HCT116 (cell line): ENCODE measurements at regions not wholly inside any gene's neighbourhood (a gene's known extent, or its start where the extent isn't known, plus 50 kb on each side); places are given as distances from the start of the nearest gene placed in this dataset.

Experiments
- ATAC-seq: fragments of 200-7000 bp; cut with Tn5 transposase; 2 replicates; pipeline ENCODE4 v1.9.1; 2020; ENCODE audit warnings: mild to moderate bottlenecking, moderate library complexity
- BruUV-seq: library from RNA; stranded (reverse); fragments of 400-500 nt; replicated peaks from 2 replicates; lab custom pipeline; 2021; lab: Mats Ljungman, UMichigan
- CTCF ChIA-PET: fragments of 300-600 bp; sonication (Branson Sonifier 250); formaldehyde crosslinking; loops from one replicate; lab custom pipeline; 2021; ENCODE audit warnings: antibody characterized with exemption; lab: Charles Lee
- POLR2A ChIA-PET: fragments of 300-600, 350-600 bp; sonication (Branson Sonifier 250); formaldehyde crosslinking; loops from one replicate; lab custom pipeline; 2021; ENCODE audit warnings: antibody characterized with exemption; lab: Charles Lee
- RAD21 ChIA-PET, 2 experiments: fragments of 300-600 bp; sonication (Branson Sonifier 250); formaldehyde crosslinking; loops; one replicate each; lab custom pipeline; 2023; ENCODE audit warnings: low total read pairs in 2 of 2; ENCODE audit not compliant: uncharacterized antibody in 2 of 2, unreplicated experiment in 2 of 2, low non-redundant PET in 1 of 2; lab: Charles Lee
- DNase-seq: peaks from one replicate; pipeline ENCODE4 v3.0.0-alpha.2; 2010; ENCODE audit warnings: low read depth, low spot score
- H2AFZ ChIP-seq: fragments of 200-600 bp; shearing (Covaris generic), sonication (generic); 2 replicates; pipeline ENCODE4 v1.6.1; 2017; ENCODE audit warnings: low read depth, mixed run types, mixed read lengths, antibody characterized with exemption, low read length; ENCODE audit not compliant: poor library complexity, severe bottlenecking
- H3K27ac ChIP-seq: 2 replicates; pipeline ENCODE4 v1.5.1; 2012; ENCODE audit warnings: low read depth, low read length
- H3K27me3 ChIP-seq: fragments of 200-600 bp; sonication (generic); 2 replicates; pipeline ENCODE4 v1.6.1; 2016; ENCODE audit warnings: mixed run types, low read length, mixed read lengths; ENCODE audit not compliant: insufficient read depth
- H3K36me3 ChIP-seq, 2 experiments: fragments of 200-500 bp in 1 of 2; fragments of 200-600 bp in 1 of 2; sonication (Bioruptor generic) in 1 of 2; sonication (generic) in 1 of 2; 2 replicates each; pipeline versions ENCODE4 v1.5.1 to v1.6.1; 2014 to 2016; ENCODE audit warnings: low read length in 2 of 2, inconsistent platforms in 1 of 2, mixed read lengths in 1 of 2, mixed run types in 1 of 2; ENCODE audit not compliant: insufficient read depth in 2 of 2, control insufficient read depth in 1 of 2
- H3K4me1 ChIP-seq, 2 experiments: fragments of 200-600 bp in 1 of 2; sonication (generic) in 1 of 2; 2 replicates each; pipeline versions ENCODE4 v1.5.1 to v1.6.1; 2012 to 2017; ENCODE audit warnings: low read length in 2 of 2, inconsistent platforms in 1 of 2, mild to moderate bottlenecking in 1 of 2, mixed read lengths in 1 of 2, mixed run types in 1 of 2, moderate library complexity in 1 of 2; ENCODE audit not compliant: insufficient read depth in 2 of 2, control insufficient read depth in 1 of 2
- H3K4me2 ChIP-seq: fragments of 200-600 bp; sonication (generic); 2 replicates; pipeline ENCODE4 v1.6.1; 2017; ENCODE audit warnings: mixed run types, low read length, mixed read lengths
- H3K4me3 ChIP-seq, 2 experiments: fragments of 200-600 bp in 1 of 2; sonication (generic) in 1 of 2; replicated peaks in 1 of 2; 2 replicates each; pipeline ENCODE4 v1.5.1; 2011 to 2016; ENCODE audit warnings: low read length in 2 of 2, control low read depth in 1 of 2, low read depth in 1 of 2, mild to moderate bottlenecking in 1 of 2, mixed read lengths in 1 of 2, mixed run types in 1 of 2
- H3K79me2 ChIP-seq: fragments of 200-600 bp; sonication (generic); 2 replicates; pipeline ENCODE4 v1.6.1; 2017; ENCODE audit warnings: mild to moderate bottlenecking, mixed run types, low read length, moderate library complexity, mixed read lengths; ENCODE audit not compliant: insufficient read depth
- H3K9ac ChIP-seq: fragments of 200-600 bp; sonication (generic); 2 replicates; pipeline ENCODE4 v1.6.1; 2016; ENCODE audit warnings: low read length, mixed read lengths
- H3K9me2 ChIP-seq: fragments of 200-600 bp; sonication (generic), shearing (Covaris generic); 2 replicates; pipeline ENCODE4 v1.6.1; 2017; ENCODE audit warnings: mixed run types, mild to moderate bottlenecking, moderate library complexity; ENCODE audit not compliant: insufficient read depth
- H3K9me3 ChIP-seq, 2 experiments: fragments of 200-500 bp in 1 of 2; fragments of 200-600 bp in 1 of 2; sonication (Bioruptor generic) in 1 of 2; sonication (generic) in 1 of 2; 2 replicates each; pipeline ENCODE4 v1.6.1; 2014 to 2017; ENCODE audit warnings: low read length in 2 of 2, mixed read lengths in 2 of 2, inconsistent platforms in 1 of 2, low read depth in 1 of 2, mild to moderate bottlenecking in 1 of 2, mixed run types in 1 of 2, moderate library complexity in 1 of 2; ENCODE audit not compliant: control insufficient read depth in 1 of 2, insufficient read depth in 1 of 2
- H4K20me1 ChIP-seq: fragments of 200-600 bp; sonication (generic), shearing (Covaris generic); 2 replicates; pipeline ENCODE4 v1.6.1; 2017; ENCODE audit warnings: mixed run types, mild to moderate bottlenecking, moderate library complexity; ENCODE audit not compliant: insufficient read depth
- ATF3 ChIP-seq: IDR thresholded peaks from 2 replicates; pipeline ENCODE4 v1.6.1; 2012
- CBX3 ChIP-seq: IDR thresholded peaks from 2 replicates; pipeline ENCODE4 v1.6.1; 2012; ENCODE audit warnings: low read depth
- ELF1 ChIP-seq: IDR thresholded peaks from 2 replicates; pipeline ENCODE4 v1.6.1; 2012; ENCODE audit warnings: low read depth, borderline replicate concordance
- EZH2 ChIP-seq: fragments of 200-600 bp; sonication (generic); IDR thresholded peaks from 2 replicates; pipeline ENCODE4 v1.6.1; 2017; ENCODE audit warnings: antibody characterized with exemption, mixed run types
- POLR2A ChIP-seq: IDR thresholded peaks from 2 replicates; pipeline ENCODE4 v1.7.0; 2011; ENCODE audit warnings: borderline replicate concordance; ENCODE audit not compliant: insufficient read depth, insufficient read length; ENCODE audit errors: extremely low read depth
- SP1 ChIP-seq: IDR thresholded peaks from 2 replicates; pipeline ENCODE4 v1.6.1; 2012; ENCODE audit warnings: low read depth
- TCF7L2 ChIP-seq: IDR thresholded peaks from 2 replicates; pipeline ENCODE4 v1.7.0; 2011; ENCODE audit warnings: borderline replicate concordance, inconsistent platforms; ENCODE audit not compliant: insufficient read depth, insufficient read length; ENCODE audit errors: extremely low read depth
- intact Hi-C: fragments of 100-400 bp; cut with micrococcal nuclease; formaldehyde crosslinking; loops from 2 replicates; pipeline ENCODE4 v1.10.0; 2022

GRCh38 chrX:4994855-4995254 lies 1233.8 kb downstream of the NLGN4X start:
- no peak for DNase-seq
- intact Hi-C loops = no loop called here
- POLR2A ChIA-PET = no interaction called here
- Histone ChIP-seq H3K79me2 (no peaks in the 10 kb centered on the region), H4K20me1 (no peaks in the 10 kb centered on the region), H3K27ac (no peak overlapping the region), H3K4me3 (no peak overlapping the region), H3K27me3 (no peaks in the 10 kb centered on the region), H3K9me3 (no peaks in the 10 kb centered on the region), H2AFZ (no peak overlapping the region), H3K9ac (no peak overlapping the region), H3K4me2 (no peak overlapping the region), H3K36me3 (no peaks in the 10 kb centered on the region), H3K4me1 (no peaks in the 10 kb centered on the region), H3K9me2 (no peaks in the 10 kb centered on the region)
- no TSS peak for BruUV-seq
- no peak for ATAC-seq
- TF ChIP-seq TCF7L2 (no peak), ELF1 (no peak), CBX3 (no peak), EZH2 (no peak), POLR2A (no peak)
- RAD21 ChIA-PET = no interaction called here
- CTCF ChIA-PET = no interaction called here

GRCh38 chrX:4978613-4979012 lies 1250.1 kb downstream of the NLGN4X start:
- CTCF ChIA-PET = no interaction called here
- no peaks in the 10 kb centered on the region for H3K9me2 ChIP-seq

More at GRCh38 chrX:4978613-4979012, 1250.1 kb downstream of the NLGN4X start:
- H3K4me3 ChIP-seq = no peak overlapping the region
- no peak overlapping the region for H3K4me2 ChIP-seq
- H3K27ac ChIP-seq = no peak overlapping the region
- ChIA-PET POLR2A (no interaction called here), RAD21 (no interaction called here)
- H3K36me3 ChIP-seq = no peaks in the 10 kb centered on the region
- no peaks in the 10 kb centered on the region for H3K79me2 ChIP-seq
- TF ChIP-seq SP1 (no peak), ATF3 (no peak)
- BruUV-seq = no TSS peak
- no peaks in the 10 kb centered on the region for H3K4me1 ChIP-seq
- DNase-seq (no peak), ATAC-seq (no peak)
- no peaks in the 10 kb centered on the region for H3K27me3 ChIP-seq
- no peaks in the 10 kb centered on the region for H3K9me3 ChIP-seq
- H4K20me1 ChIP-seq = no peaks in the 10 kb centered on the region
- intact Hi-C loops = no loop called here
- H3K9ac ChIP-seq = no peak overlapping the region
- no peak overlapping the region for H2AFZ ChIP-seq
